Coronary artery (tissue), 2 donors: ENCODE measurements at regions not wholly inside any gene's neighbourhood (a gene's known extent, or its start where the extent isn't known, plus 50 kb on each side); places are given as distances from the start of the nearest gene placed in this dataset.

ENCODE experiments used
- DNase-seq: peaks from one replicate; pipeline ENCODE4 v3.0.0-alpha.2; 2017; ENCODE audit warnings: low spot score
- H3K27ac ChIP-seq, 2 donors: fragments of 200-600 bp; sonication (generic); one replicate each; pipeline ENCODE4 v1.5.1; 2016 to 2019
- H3K4me3 ChIP-seq: fragments of 200-600 bp; sonication (generic); 2 replicates; pipeline ENCODE4 v1.5.1; 2016; ENCODE audit warnings: mild to moderate bottlenecking, moderate library complexity
- TF ChIP-seq, protein P1 (sequence below): fragments of 200-600 bp; sonication (generic); IDR thresholded peaks from one replicate; pipeline ENCODE4 v1.5.1; 2019; ENCODE audit warnings: antibody characterized with exemption

DNA sequence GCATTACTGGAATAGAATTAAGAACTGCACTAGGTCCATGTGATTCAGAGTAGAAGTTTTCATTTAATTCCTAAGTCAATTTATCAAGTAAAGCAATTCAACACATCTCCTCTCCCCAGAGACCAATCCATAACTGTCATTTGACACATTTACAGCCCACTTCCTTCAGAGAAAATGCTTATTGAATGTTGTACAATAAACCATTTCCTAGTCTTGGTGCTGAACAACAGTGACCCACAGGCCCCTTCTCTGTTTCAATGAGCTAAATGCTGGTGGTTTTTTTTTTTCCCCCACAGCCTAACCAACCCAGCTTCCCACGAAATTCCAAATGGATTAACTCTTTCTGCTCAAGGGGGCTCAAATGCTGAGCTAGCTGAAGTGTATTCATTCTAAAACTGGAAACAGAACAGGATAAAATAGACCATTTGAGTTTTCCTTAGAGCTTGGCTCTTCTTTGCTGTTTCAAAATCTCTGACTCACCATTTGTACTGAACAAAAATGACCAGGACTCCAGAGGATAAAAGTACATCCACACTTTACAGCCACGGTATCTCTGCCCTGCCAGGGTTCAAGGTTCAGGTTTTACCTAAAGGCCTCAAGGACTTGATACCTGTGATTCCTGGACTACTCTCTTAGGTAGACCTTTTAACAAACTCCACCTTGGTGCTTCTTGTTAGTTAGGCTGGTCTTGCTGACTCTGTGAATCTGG is 62.3 kb downstream of the TMEM100 start:
- no peak for DNase-seq
- H3K27ac ChIP-seq: peak overlapping the region in 1 of 2 donors; percentile 50
- H3K4me3 ChIP-seq: no peak overlapping the region
- TF ChIP-seq, protein P1, sequence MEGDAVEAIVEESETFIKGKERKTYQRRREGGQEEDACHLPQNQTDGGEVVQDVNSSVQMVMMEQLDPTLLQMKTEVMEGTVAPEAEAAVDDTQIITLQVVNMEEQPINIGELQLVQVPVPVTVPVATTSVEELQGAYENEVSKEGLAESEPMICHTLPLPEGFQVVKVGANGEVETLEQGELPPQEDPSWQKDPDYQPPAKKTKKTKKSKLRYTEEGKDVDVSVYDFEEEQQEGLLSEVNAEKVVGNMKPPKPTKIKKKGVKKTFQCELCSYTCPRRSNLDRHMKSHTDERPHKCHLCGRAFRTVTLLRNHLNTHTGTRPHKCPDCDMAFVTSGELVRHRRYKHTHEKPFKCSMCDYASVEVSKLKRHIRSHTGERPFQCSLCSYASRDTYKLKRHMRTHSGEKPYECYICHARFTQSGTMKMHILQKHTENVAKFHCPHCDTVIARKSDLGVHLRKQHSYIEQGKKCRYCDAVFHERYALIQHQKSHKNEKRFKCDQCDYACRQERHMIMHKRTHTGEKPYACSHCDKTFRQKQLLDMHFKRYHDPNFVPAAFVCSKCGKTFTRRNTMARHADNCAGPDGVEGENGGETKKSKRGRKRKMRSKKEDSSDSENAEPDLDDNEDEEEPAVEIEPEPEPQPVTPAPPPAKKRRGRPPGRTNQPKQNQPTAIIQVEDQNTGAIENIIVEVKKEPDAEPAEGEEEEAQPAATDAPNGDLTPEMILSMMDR: no peak

DNA sequence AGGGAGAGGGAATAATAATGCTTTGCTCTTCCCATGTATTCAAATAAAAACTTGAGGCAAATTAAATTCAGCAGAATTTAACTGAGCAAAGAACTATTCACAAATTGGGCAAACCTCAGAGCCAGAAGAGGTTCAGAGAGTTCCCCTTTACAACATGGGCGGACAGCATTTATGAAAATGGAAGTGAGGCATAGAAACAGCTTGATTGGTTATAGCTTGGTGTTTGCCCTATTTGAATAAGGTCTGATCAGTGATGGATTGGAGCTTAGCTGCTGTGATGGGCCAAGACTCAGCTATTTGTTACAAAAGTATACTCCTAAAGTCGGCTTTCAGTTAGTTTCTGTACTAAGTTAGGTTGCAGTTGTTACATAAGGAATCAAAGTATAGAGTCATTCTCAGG is 63.0 kb downstream of the TMEM100 start:
- H3K27ac ChIP-seq: no peak overlapping the region
- no peak overlapping the region for H3K4me3 ChIP-seq
- no peak for DNase-seq
- TF ChIP-seq, protein P1: no peak

DNA sequence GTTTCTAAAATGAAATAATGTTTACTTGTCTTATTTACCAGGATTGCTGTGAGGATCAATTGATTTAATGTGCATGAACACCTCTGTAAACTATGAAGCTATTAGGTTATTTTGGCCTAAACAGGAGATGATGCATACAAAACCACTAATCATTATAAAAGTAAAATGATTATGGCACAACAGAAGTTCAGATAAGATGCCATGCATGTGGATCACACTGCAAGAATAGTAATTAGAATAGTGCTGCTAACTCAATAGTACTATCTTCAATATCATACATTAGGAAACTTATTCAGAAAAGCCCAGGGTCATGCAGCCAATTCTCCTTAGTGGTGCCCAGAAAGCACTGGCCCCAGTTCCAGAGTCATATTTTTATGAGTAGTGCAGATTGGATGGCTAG is 66.9 kb downstream of the TMEM100 start:
- H3K27ac ChIP-seq: no peak overlapping the region
- no peak overlapping the region for H3K4me3 ChIP-seq
- no peak for DNase-seq
- TF ChIP-seq, protein P1: no peak

DNA sequence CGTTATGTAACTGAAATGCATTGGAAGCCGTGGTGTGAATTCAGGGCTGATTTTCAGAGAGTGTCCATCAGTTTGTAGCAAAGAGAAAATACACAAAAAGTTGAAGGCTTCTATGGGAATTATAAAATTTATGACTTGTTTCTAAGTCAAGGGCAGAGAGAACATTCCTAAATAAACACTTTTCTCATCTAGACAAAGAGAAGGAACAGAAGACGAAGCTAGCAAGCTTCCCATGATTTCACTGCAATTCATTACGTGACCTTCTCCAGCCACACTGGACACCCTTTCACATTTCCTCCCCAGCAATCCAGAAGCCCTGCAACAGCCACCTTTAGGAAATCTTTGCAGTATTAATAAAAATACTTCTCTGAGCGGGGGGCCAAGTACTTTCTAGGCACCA is 67.8 kb downstream of the TMEM100 start:
- no peak overlapping the region for H3K4me3 ChIP-seq
- DNase-seq: no peak
- TF ChIP-seq, protein P1: no peak
- no peak overlapping the region for H3K27ac ChIP-seq

DNA sequence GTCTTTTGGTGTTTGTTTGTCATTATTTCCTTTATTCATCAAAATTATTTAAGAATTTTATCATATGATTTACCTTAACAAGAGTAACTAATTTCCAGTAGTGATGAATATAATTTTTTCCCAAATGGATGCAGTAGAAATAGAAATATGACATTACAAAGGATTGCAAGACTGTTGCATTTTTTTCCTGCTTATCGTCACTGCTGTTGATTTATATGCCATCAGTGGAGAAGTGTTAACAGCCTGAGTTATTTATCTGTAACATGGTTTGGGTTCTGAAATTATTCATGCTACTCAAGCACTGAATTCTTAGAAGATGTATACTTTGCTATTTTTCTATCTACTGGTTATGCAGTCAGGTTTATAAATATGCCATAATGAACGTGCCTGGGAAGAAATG is 68.6 kb downstream of the TMEM100 start:
- no peak overlapping the region for H3K4me3 ChIP-seq
- TF ChIP-seq, protein P1: no peak
- DNase-seq: no peak
- no peak overlapping the region for H3K27ac ChIP-seq

DNA sequence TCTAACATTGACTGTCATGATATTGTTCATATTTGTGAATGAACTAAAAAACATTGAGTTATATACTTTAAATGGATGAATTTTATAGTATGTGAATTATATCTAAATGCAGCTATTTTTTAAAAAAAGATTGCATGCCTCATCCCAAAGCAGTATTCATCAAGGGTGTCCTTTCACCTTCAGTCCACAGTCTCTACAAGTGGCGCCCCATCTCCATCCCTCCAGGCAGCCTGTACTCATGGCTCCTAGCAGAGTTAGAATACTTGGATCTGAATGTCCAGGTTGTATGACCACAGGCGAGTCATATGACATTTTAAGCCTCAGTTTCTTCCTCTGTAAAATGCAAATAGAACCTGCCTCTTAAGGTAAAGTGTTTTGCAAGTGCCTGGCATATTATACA is 69.8 kb downstream of the TMEM100 start:
- no peak overlapping the region for H3K4me3 ChIP-seq
- no peak for DNase-seq
- H3K27ac ChIP-seq: no peak overlapping the region
- TF ChIP-seq, protein P1: no peak

DNA sequence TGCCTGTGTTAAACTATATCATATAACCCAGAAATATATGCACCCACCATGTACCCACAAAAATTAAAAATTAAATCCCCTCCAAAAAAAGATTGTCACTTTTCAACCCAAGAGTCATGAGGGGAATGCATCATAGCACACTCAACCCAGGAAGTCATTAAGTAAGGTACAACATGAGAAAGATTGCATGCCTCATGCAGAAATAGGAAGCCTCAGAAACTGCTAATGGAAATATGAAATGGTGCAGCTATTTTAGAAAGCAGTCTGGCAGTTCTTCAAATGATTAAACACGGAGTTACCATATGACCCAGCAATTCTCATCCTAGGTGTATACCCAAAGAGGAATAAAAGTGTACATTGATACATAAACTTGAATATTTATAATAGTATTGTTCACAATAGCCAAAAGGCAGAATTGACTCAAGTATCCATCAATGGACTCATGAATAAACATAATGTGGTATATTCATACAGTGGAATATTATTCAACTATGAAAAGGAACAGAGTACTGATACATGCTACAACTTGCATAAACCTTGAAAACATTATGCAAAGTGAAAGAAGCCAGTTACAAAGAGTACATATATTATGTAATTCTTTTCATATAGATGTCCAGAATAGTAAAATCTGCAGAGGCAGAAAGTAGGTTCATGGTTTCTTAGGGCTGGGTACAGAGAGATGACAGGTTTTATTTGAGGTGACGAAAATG is 70.4 kb downstream of the TMEM100 start:
- DNase-seq: no peak
- TF ChIP-seq, protein P1: no peak
- H3K4me3 ChIP-seq: no peak overlapping the region
- no peak overlapping the region for H3K27ac ChIP-seq
